Activated CD8-positive, alpha-beta memory T cell treated with anti-CD3 and anti-CD28 coated beads, Interleukin-2, amount 50 U/mL, for 4 hours (primary cell): ENCODE measurements at regions not wholly inside any gene's neighbourhood (a gene's known extent, or its start where the extent isn't known, plus 50 kb on each side); places are given as distances from the start of the nearest gene placed in this dataset.

Source experiments
- DNase-seq: peaks from one replicate; pipeline ENCODE4 v3.0.0-alpha.2; 2020

DNA sequence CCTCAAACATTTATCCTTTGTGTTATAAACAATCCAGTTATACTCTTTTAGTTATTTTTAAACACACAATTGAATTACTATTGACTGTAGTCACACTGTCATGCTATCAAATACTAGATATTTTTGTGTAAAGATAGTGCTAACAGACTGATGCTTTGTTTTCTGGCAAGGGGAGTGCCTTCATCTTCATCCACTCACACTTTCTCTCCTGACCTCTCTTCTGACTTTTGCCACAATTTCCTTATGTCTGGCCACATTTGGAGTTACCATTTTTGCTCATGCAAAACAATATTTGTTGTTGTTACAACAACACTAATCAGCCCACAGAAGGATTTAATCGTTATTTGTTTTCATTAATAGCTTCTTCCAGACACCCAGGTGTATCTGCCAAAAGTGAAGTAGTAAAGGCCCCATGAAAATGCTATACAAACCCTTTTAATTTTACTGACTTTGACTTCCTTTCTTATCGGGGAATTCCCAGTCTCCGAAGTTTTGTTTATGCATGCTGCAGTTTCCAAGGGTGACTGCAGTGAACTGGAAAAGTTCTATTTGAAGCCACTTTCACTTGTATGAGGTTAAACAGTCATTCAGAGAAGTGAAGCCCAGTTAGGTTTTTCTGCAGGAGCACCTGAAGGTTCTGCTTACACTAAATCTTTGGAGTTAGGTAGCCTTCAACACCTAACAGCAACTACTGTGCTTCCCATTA, 66.1 kb upstream of the FRY start:
- DNase-seq: no peak

- DNase-seq: no peak
Measured at GRCh38 chr13:31967155-31967554, 64.4 kb upstream of the FRY start.

GRCh38 chr13:31968473-31968872, 63.1 kb upstream of the FRY start:
- no peak for DNase-seq

DNA sequence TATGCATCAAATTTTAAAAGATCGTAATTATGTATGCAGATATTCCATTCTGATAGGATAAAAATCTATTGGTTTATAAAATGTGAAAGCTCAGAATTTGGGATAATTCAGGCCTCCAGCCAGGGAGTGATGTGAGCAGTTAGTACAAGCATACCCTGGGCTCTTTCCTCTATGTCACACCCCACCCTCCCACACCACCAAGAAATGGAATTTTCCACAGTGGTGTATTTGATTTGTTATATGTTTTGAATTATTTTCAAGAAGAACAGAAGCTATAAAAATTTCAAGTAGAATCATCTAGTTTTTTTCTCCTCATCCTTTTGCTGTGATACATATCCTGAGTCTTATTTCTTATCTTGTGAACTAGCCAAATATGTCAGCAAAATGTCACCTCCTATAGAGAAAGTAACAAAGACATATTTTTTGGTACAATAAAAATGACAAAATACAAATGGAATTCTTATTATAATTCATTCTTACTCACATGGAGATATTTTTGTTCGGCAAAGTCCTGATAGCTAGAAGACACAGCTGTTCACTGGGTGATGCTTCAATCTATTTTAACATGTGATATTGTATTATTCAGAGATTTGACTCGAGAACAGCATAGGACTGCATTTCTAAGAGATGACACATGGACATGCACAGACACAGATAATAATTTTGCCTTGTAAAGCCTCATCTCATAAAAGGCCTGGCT, 61.2 kb upstream of the FRY start:
- no peak for DNase-seq

- no peak for DNase-seq
Measured at GRCh38 chr13:31972453-31972852, 59.1 kb upstream of the FRY start.

GRCh38 chr13:31978021-31978420, 53.6 kb upstream of the FRY start:
- no peak for DNase-seq

DNA sequence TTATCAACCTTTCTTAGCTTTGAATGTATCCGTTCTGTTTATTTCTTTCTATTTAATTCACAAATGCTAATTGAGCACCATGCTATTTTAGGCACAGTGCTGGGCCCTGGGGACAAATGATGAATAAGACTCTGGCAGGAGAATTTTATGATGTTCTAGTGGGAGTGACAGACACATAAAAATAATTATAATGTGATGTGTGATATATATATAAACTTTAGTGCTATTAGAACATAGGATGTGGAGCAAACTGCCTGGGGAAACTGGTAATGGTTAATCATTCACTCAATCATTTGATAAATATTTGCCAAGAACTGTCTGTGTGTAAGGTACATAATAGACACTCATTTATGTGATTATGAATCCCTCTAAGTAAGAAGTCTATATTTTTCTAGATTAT, 50.7 kb upstream of the FRY start:
- no peak for DNase-seq
